Kidney (tissue), 13 donors: ENCODE measurements at regions not wholly inside any gene's neighbourhood (a gene's known extent, or its start where the extent isn't known, plus 50 kb on each side); places are given as distances from the start of the nearest gene placed in this dataset.

ENCODE experiments used
- DNase-seq, 5 donors: peaks; one replicate each; pipeline ENCODE4 v3.0.0-alpha.2; 2013 to 2020
- FAIRE-seq: peaks from 2 replicates; lab custom pipeline; 2012; peaks lifted over from hg19 to GRCh38; lab: Jason Lieb, UNC
- H3K27ac ChIP-seq, 2 donors: one replicate each; pipeline ENCODE4 v1.7.0; 2013; ENCODE audit warnings: low read depth in 2 of 2, low read length in 2 of 2, inconsistent platforms in 1 of 2
- H3K27me3 ChIP-seq: one replicate; pipeline ENCODE4 v1.7.1; 2013; ENCODE audit warnings: low read length, inconsistent platforms; ENCODE audit not compliant: control insufficient read depth, insufficient read depth
- H3K36me3 ChIP-seq, 3 donors: one replicate each; pipeline versions ENCODE4 v1.7.0 to v1.7.1; 2013; ENCODE audit warnings: low read length in 3 of 3, control low read depth in 1 of 3, inconsistent platforms in 1 of 3; ENCODE audit not compliant: insufficient read depth in 3 of 3, control insufficient read depth in 2 of 3
- H3K4me1 ChIP-seq, 3 donors: one replicate each; pipeline versions ENCODE4 v1.7.0 to v1.7.1; 2013; ENCODE audit warnings: low read length in 3 of 3, inconsistent platforms in 1 of 3, low read depth in 1 of 3; ENCODE audit not compliant: control insufficient read depth in 2 of 3, insufficient read depth in 2 of 3
- H3K4me3 ChIP-seq, 3 donors: one replicate each; pipeline versions ENCODE4 v1.7.0 to v1.8.1; 2013; ENCODE audit warnings: low read length in 3 of 3, control low read depth in 1 of 3, inconsistent platforms in 1 of 3
- H3K9ac ChIP-seq, 3 donors: one replicate each; pipeline versions ENCODE4 v1.7.0 to v1.7.1; 2013; ENCODE audit warnings: low read length in 3 of 3, control low read depth in 1 of 3, inconsistent platforms in 1 of 3
- H3K9me3 ChIP-seq, 3 donors: one replicate each; pipeline versions ENCODE4 v1.7.0 to v1.7.1; 2013; ENCODE audit warnings: low read length in 3 of 3, control low read depth in 1 of 3, inconsistent platforms in 1 of 3; ENCODE audit not compliant: control insufficient read depth in 2 of 3, insufficient read depth in 1 of 3
- CTCF ChIP-seq: IDR thresholded peaks from 3 replicates; pipeline ENCODE4 v1.5.1; 2012; ENCODE audit warnings: mild to moderate bottlenecking, moderate library complexity, borderline replicate concordance; ENCODE audit not compliant: insufficient read depth; ENCODE audit errors: extremely low read depth
- intact Hi-C: fragments of 100-400 bp; cut with DNase I; formaldehyde crosslinking; loops from one replicate; pipeline ENCODE4 v1.11.1; 2022
- donor health status: control.
- donor health status: control.
- donor health status: control.
- donor health status: control.
- donor health status: control.
- donor health status: DM: yes; HTN: yes; CAD: no.
- donor health status: Normal renal cell carcinoma (clear cell type).

- no peak for TF ChIP-seq CTCF
- no peak overlapping the region for H3K27ac ChIP-seq
- no peaks in the 10 kb centered on the region for H3K4me1 ChIP-seq
Observed at GRCh38 chr3:65186268-65186667, 498.5 kb upstream of the ADAMTS9 start.

GRCh38 chr3:65182682-65183081 lies 494.9 kb upstream of the ADAMTS9 start:
- H3K36me3 ChIP-seq: no peaks in the 10 kb centered on the region
- H3K9ac ChIP-seq: no peak overlapping the region
- DNase-seq (no peak), FAIRE-seq (no peak)
- intact Hi-C loops: no loop called here
- no peaks in the 10 kb centered on the region for H3K9me3 ChIP-seq
- TF ChIP-seq CTCF: no peak
- no peak overlapping the region for H3K4me3 ChIP-seq
- H3K4me1 ChIP-seq: no peaks in the 10 kb centered on the region
- H3K27me3 ChIP-seq: no peaks in the 10 kb centered on the region
- no peak overlapping the region for H3K27ac ChIP-seq

More at GRCh38 chr3:65186268-65186667, 498.5 kb upstream of the ADAMTS9 start:
- H3K4me3 ChIP-seq: no peak overlapping the region
- no peaks in the 10 kb centered on the region for H3K27me3 ChIP-seq
- H3K9me3 ChIP-seq: no peaks in the 10 kb centered on the region
- FAIRE-seq: no peak
- intact Hi-C loops: no loop called here
- no peak overlapping the region for H3K9ac ChIP-seq
- H3K36me3 ChIP-seq: no peaks in the 10 kb centered on the region
- no peak for DNase-seq

GRCh38 chr3:65182085-65182484 lies 494.3 kb upstream of the ADAMTS9 start:
- H3K36me3 ChIP-seq: no peaks in the 10 kb centered on the region
- no peaks in the 10 kb centered on the region for H3K27me3 ChIP-seq
- H3K9me3 ChIP-seq: no peaks in the 10 kb centered on the region
- no peak overlapping the region for H3K9ac ChIP-seq
- no peak for TF ChIP-seq CTCF
- FAIRE-seq: no peak
- no peak for DNase-seq
- intact Hi-C loops: no loop called here
- H3K4me1 ChIP-seq: no peaks in the 10 kb centered on the region
- H3K27ac ChIP-seq: no peak overlapping the region
- no peak overlapping the region for H3K4me3 ChIP-seq

- H3K27ac ChIP-seq: peak overlapping the region; percentile 41 to 48
- no peaks in the 10 kb centered on the region for H3K36me3 ChIP-seq
- H3K9ac ChIP-seq: no peak overlapping the region
- no peak overlapping the region for H3K4me3 ChIP-seq
- no peaks in the 10 kb centered on the region for H3K9me3 ChIP-seq
- no peaks in the 10 kb centered on the region for H3K4me1 ChIP-seq
- no peaks in the 10 kb centered on the region for H3K27me3 ChIP-seq
- TF ChIP-seq CTCF: no peak
- peak in 1 of 5 donors; percentile 20 for DNase-seq
- intact Hi-C loops: no loop called here
- FAIRE-seq: no peak
Observed at GRCh38 chr3:65181391-65181871, 493.6 kb upstream of the ADAMTS9 start.
